ENCODE measurements at regions not wholly inside any gene's neighbourhood (a gene's known extent, or its start where the extent isn't known, plus 50 kb on each side); places are given as distances from the start of the nearest gene placed in this dataset.
A peak's percentile ranks its signal among the peaks of the same experiment; 100 is the strongest.
"Not testable (repeated sequence)": the region's sequence is repeated elsewhere in the genome, so short reads cannot be mapped to it uniquely, and the experiment has no call there.

GRCh38 chr4:64001229-64001898 is 407.9 kb downstream of the TECRL start:
- DNase-seq: no peak

DNA sequence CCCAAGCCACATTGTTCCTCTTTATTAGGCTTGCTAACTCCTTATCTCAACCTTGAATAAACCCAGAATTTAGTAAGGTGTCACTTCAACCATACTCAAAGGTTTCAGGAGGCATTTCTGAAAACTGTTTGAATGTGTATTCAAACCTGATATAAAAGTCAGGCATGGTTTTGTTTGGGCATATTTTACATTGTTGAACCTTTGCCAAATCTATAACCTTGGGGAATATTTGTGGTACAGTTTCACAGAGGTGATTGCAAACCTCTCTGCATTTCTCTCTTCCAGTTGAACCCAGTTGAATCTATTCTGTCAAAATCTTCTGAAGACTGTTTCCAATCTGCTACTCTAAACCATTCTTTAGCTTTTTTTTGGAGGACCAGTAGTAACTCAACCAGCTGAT is 409.0 kb downstream of the TECRL start:
- no peak for DNase-seq

DNA sequence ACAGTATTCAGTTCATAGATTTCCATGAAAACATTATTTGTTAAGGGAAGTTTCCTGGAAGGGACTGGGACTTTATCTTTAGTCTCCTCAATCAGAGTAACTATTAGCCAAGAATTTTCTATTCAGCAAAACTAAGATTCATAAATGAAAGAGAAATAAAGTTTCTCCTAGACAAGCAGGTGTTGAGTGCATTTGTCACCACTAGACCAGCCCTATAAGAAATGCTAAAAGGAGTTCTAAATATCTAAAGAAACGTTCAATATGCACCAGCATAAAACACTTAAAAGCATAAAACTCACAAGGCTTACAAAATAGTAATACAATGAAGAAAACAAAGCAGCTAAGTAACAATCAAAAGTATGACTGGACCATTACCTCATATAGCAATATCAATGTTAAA is 423.0 kb downstream of the TECRL start:
- DNase-seq: no peak

DNA sequence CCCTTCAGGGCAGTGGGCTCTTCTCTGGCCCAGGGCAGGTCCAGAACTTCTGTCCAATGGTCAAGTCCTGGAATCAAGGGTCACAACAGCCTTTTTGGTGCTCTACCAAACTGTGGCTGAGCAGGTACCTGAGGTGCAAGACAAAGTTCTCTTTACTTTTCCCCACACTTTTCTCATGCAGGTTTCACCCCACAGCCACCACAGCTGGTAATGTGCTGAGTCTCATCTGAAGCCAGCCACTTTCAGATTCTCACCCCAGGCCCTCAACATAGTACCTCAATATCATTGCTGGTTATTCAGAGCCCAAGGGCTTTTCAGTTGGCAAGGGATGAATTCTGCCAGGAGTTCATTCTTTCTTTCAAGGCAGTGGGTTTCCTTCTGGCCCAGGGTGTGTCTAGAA is 426.0 kb downstream of the TECRL start:
- no peak for DNase-seq

DNA sequence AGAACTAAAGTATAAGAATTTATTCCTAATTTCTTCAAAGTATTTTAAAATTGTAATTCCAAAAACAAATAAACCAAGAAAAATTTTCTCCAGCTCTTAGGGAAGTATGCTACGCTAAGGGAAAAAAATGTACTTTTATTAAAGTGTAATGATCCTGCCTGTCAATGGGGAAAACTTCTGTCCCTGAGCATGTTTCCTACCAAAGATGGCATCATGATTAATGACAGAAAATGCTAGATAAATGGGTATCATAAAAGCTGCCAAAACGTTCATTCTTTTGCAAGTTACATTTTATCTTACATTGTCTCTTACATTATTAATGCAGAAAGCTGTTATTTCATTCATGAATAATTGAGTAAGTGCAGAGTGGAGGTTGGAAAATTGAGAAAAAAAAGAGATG is 443.4 kb downstream of the TECRL start:
- DNase-seq: no peak

DNA sequence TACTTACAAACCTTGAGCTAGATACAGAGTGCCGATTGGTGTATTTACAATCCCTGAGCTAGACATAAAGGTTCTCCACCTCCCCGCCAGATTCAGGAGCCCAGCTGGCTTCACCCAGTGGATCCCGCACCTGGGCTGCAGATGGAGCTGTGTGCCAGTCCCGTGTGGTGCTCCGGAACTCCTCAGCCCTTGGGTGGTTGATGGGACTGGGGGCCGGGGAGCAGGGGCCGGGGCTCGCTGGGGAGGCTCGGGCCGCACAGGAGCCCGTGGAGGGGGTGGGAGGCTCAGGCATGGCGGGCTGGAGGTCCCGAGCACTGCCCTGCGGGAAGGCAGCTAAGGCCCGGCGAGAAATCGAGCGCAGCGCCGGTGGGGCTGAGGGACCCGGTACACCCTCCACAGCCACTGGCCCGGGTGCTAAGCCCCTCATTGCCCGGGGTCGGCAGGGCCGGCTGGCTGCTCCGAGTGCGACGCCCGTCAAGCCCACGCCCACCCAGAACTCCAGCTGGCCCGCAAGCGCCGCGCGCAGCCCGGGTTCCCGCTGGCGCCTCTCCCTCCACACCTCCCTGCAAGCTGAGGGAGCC is 466.5 kb downstream of the TECRL start:
- DNase-seq: not testable (repeated sequence)

GRCh38 chr4:63937961-63938360 is 471.3 kb downstream of the TECRL start:
- no peak for DNase-seq

- no peak for DNase-seq
These were observed 487.1 kb downstream of the TECRL start for GRCh38 chr4:63922146-63922545.

DNA sequence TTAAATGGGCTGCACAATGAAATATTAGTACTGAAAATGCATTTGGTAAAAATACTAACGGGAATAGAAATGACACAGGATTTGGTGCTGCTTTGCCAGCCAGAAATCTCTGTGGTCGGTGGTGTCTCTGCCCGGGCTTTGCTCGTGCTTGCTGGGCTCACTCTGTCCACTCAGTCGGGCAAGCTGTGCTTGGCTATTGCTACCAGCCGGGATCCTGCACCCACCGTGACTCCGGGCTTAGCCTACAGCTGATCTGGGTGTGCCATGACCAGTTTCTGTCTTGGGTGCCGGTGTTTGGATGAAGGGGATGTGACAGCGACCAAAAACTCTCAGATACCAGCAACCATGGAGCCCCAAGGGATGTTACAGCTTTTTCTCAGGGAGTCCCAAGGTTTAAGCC is 487.7 kb downstream of the TECRL start:
- DNase-seq: no peak

DNA sequence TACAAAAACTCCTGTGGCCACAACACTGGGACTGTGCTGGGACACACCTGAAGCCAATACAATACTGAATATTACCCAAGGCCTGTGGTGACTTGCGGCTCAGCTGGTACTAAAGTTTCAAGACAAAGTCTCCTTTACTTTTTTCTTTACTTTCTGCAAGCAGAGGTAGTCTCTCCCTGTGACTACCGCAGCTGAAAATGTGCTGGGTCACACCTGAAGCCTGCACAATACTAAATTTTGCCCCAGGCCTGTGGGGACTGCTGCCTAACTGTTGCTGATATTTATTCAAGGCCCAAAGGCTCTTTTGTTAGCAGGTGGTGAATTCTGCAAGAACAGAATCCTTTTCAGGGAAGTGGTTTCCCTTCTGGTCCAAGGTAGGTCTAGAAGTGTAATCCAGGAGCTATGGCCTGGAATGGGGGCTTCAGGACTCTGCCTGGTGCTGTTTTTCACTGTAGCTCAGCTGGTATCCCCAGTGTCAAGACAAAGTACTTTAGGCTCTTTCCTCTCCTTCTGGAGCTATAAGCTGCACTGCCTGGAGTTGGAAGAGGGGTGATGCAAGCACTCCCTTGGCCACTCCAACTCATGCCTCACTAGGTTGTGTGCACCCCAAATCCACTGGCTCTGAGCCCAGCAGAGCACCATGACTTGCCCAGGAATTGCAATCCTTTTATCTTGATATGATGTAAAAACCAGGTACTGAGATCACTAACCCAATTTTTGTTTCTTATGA is 489.4 kb downstream of the TECRL start:
- no peak for DNase-seq

DNA sequence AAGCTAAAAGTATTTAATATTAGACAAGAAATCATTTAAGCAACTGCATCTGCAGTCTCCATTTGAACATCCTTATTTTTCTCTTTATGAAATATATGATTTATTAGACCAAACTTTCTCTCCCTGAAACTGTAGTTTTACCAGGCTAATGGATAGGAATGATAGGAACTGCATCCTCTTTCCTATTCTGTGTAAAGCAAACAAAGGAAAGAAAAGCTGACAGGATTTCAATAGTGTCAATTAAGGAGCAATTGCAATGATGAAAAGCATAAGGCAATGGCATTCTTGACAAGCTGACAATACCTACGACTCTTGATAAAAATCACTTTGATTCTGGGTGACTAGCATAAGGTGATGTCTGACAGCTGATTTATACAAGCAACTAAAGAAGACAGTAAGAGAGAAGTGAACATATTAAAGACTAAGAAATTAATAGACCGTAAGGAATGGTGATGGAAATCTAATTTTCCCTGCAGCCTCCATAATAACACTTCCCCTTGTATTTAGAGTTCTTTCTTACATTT is 502.5 kb downstream of the TECRL start:
- DNase-seq: no peak

DNA sequence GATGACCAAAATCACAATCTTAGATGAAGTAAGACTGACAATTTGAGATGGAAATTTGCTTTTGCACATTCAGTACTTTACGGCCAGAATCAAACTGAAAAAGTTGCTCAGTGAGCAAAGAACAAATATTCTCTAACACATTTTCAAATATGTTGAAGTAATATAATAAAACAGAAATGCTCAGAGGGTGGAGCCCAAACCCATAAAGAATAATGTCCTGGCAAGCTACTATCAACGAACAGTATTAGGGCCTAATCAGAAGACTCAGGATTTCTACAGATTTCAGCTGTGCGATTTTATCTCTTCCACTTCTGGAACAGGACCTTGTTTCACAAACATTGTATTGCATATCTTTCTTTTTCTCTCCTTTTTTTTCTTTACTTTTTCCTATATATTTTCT is 505.0 kb downstream of the TECRL start:
- peak; percentile 8 for DNase-seq

GRCh38 chr4:63901304-63901703 is 507.9 kb downstream of the TECRL start:
- no peak for DNase-seq

- DNase-seq: peak; percentile 15
These were observed 510.3 kb downstream of the TECRL start for GRCh38 chr4:63898961-63899360.

DNA sequence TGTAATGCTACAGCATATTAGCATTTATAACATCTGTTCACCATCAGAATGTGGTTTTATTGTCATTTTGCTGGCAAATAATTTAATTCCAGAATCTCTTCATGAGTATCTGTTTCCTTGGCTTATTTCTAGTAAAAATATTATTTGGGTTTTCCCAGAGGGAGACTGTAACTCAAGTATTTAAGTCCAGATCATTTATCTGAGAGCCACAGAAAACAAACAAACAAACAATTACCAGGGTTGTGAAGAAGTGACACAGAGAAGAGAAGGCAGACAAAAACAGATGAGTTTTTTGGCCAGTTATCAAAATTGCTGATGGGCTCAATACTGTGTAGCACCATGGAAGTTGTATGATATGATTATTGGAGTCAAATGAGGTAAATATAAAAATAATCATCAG is 515.1 kb downstream of the TECRL start:
- peak; percentile 31 for DNase-seq

DNA sequence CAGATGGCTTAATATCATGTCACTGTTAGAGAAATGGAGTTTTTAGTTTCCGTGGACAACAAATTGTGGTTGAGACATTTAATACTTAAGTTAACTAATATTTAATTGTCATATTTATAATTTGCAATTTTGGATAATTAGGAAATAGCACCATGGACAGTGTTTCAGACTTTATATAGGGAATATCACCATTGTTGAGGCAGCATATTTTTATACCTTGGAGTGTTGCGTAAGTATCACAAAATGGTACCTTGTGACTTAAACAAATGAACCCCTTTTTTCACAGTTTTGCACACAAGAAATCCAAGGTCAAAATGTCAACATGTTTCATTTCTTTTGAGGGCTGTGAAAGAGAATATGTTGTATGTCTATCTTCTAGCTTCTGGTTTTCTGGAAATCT is 539.9 kb downstream of the TECRL start:
- DNase-seq: no peak

DNA sequence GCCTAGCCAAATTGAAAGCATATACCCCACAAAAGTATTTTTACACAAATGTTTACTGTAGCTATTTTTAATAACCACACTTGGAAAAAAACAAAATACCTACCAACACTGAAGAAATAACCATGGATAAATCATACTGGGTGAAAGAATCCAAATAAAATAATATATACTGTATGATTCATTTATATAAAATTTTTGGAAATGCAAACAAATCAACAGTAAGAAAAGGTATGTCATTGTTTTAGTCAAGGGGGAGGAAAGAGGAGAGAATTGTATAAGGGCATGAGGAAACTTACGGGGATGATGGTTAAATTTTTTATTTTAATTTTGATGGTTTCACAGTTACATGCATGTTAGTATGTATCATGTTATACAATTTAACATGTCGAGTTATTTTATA is 557.8 kb downstream of the TECRL start:
- no peak for DNase-seq

GRCh38 chr4:63841266-63841665 is 568.0 kb downstream of the TECRL start:
- DNase-seq: no peak

GRCh38 chr4:63831590-63832155 is 577.6 kb downstream of the TECRL start:
- DNase-seq: no peak

DNA sequence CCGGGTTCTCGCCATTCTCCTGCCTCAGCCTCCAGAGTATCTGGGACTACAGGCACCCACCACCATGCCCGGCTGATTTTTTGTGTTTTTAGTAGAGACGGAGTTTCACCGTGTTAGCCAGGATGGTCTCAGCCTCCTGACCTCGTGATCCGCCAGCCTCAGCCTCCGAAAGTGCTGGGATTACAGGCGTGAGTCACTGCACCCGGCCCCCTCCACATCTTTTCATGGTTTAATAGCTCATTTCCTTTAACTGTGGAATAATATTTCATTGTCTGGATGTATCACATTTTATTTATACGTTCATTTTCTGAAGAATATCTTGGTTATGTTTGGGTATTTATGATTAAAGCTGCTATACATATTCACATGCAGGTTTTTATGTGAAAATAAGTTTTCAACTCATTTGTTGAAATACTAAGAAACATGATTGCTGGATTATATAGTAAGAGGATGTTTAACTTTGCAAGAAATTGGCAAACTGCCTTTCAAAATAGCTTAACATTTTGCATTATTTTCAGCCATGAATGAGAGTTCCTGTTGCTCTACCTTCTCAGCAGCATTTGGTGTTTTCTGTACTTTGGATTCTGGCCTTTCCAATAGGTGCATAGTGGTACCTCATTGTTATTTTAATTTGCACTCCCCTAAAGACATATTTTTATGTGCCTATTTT is 591.9 kb downstream of the TECRL start:
- no peak for DNase-seq

DNA sequence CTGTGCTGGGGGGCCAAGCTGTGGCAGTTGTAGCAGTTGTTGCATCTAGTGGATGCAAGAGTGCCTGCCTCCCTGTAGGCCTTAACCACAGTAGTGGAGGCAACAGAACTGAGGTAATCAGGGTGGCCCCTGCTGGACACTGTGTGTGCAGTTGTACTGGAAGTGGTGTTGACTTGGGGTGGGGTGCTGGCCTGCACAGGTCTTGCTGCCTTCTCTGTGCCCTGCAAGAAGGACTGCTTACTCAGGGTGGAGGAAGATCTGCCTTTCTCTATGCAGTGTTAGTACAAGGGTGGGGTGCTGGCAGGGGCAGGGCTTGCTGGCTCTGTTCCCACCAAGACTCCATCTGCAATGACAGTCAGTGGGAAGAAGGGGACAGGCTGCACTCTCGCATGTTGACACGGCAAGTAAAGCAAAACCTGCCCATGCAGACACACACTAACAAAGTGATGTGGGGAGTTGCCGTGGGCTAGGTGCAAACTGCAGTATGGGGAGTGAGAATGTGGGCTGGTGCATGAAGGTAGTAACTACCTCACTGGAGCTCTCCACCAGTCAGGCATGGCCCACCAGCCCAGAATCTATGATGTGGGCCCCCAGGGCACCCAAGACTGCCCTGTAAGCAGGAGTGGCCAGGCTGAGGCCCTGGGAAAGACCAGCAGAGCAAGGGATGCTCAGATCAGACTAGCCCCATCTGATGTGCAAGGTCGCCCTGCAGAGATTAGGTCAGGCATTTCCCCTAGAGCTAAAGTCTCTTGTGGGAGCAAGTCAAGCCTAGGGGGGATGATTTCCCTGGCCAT is 594.9 kb downstream of the TECRL start:
- DNase-seq: no peak

- DNase-seq: no peak
These were observed 610.1 kb downstream of the TECRL start for GRCh38 chr4:63799166-63799565.
